NCI-H1694 treated with DMSO at 0.1 percent for 48 hours (cell line): ENCODE measurements at regions not wholly inside any gene's neighbourhood (a gene's known extent, or its start where the extent isn't known, plus 50 kb on each side); places are given as distances from the start of the nearest gene placed in this dataset.

ENCODE experiments used
- DNase-seq: peaks from one replicate; lab custom pipeline; 2025; lab: John Stamatoyannopoulos, UW

DNA sequence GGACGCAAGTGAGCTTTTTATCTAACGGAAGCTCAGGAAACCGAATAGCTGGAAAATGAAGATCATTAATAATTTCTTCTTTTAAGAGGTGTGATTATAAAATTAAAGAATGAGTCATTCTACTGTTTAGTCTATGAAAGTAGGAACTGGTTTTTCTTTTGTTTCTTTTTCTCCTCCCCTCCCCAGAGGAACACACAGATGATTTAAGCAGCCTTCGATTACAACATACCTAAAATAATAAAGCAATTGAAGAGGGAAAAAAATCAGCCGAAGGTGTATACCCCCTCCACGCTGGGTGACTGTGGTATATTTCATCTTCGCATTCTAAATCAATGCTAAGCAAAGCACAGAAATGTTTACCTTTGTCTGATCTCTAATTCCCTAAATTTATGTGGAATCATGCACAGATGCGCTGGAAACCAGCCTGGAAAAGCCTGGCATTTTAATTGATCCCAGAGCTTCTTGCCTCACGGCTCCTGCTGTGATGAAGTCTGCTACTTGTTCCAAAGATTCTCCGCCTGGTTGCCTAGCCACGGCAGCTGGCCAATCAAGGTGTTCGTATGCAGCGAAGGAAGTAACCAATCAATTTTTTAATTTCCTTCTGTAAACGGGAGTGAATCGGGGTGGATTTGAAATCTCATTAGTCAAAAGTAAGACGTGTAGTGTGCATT, 133.9 kb downstream of the FANCF start:
- DNase-seq, result peak; percentile 89

DNA sequence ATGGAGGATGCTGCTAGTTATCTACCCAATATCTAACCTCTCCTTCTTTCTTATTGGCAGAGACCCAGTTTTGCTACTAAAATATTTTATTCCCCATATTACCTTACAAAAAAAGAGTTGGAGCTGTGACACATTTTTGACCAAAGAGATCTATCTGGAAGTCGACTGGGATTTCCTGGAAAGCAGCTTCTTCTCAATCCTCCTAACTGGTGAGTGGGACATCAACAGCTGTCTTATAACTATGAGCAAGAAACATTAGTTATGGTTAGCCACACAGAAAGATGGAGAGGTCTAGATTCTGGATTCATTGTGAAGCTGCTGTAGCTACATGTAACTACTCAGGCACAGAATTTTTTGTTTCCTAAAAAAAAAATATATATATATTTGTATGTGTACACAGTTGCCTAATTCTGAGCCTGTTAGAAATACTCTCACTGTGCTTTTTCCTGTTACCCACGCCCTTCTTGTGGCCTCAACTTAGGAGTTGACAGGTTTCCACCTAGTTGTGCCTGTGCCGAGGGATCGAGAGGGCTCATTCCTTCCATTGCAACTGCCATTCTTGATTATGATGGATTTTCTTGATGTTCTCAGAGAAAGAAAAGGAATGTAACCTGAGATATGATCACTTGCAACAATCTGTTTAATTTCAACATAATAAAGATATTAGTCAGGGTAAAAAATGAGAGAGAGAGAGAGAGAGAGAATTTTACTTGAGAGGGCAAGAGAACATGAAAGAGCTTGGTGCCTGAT, 142.0 kb downstream of the SLC17A6 start:
- DNase-seq, result no peak

- DNase-seq, result no peak
Measured at GRCh38 chr11:22479208-22479607, 141.0 kb downstream of the SLC17A6 start.

DNA sequence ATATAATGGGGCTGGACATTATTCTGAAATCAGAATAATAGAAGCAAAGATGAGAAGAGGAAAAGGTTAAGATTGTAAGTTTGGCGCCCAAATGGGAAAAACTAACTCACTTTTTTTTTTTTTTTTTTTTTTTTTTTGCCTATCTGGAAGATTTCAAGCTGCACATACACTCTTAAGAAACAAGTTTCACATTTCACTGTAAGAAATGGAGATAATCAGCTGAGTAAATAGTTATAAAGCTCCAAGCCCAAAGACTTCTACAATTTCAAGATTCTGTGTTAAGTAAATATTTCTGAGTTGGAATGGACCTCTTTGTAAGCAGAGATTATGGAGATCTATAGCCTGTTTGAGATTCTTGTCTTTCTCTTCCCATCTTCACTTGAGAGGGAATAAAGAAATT, 140.0 kb downstream of the SLC17A6 start:
- no peak for DNase-seq

DNA sequence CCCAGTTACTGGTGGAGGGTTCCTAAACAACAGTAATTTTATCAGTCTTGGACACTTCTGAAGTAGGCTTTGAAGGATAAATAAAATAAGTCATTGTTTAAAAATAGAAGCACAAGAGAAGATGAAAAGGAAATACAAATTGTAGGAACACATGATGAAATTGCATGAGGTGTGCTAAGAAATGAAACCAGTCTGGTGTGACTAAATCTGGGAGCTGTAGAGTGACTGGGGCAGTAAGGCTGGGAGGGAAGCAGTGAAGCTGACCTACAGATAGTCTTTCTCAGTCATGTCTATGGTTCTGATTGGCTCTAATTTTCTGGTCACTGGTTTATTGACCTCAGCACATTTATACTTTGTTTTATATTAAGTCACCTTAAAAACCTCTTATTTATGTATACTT, 139.1 kb downstream of the SLC17A6 start:
- DNase-seq, result no peak

DNA sequence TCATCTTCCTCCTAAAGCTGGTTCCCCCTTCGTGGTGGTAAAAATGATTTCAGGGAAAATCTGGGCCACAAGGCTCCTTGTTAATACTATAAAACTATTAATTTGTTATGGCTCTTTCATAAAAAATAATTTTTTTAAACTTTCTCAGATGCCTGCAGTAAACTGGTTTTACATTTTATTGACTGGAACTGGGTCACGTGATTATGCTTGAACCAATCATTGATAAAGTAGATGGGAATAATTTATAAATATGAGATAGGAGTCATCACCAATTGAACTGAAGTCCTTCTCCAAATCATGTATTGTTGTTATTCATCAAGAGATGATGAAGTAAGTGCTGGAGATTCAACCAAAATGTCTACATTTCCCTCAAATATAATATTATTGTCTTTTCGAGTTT, 138.4 kb downstream of the SLC17A6 start:
- DNase-seq, result no peak

DNA sequence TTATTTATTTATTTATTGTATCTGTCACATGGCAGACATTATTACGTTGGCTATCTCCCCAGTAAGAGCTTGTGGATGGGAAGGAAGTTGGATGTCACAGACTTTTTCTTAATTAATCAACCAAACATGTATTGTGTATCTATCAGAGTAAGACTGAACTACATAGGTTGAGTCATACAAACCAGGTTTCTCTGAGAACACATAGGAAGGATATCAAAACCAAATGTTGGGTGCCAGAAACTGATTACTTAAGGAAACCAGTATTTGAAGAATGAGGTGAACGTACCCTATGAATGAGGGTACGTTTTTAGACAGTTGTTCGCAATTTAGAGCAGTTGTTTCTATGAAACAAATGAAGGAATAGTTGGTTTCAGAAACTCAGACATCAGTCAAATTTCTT, 136.4 kb downstream of the SLC17A6 start:
- DNase-seq, result no peak

DNA sequence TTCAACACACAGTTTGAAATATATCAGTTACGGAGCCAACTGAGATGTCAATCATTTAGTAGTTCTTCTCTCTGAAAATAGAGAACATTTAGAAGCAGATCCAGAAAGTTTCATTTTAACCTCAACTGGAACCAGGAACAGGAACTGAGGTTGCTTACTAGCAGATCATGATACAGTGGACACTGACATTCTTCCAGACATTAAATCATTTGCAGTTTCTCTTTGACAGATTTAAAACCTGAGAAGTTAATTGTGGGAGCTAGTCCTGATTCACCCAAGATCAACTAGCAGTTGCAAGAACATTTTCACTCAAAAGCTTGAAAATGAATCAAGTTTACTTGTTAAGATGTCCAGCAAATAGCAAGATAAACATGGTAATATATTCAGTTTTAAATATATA, 135.4 kb downstream of the SLC17A6 start:
- DNase-seq, result no peak

GRCh38 chr11:22472306-22472705, 134.1 kb downstream of the SLC17A6 start:
- no peak for DNase-seq

- DNase-seq, result peak; percentile 69
Measured at GRCh38 chr11:22471385-22471784, 133.2 kb downstream of the SLC17A6 start.

GRCh38 chr11:22467741-22468140, 129.6 kb downstream of the SLC17A6 start:
- DNase-seq, result no peak

- DNase-seq, result no peak
Measured at GRCh38 chr11:22467248-22467647, 129.1 kb downstream of the SLC17A6 start.

DNA sequence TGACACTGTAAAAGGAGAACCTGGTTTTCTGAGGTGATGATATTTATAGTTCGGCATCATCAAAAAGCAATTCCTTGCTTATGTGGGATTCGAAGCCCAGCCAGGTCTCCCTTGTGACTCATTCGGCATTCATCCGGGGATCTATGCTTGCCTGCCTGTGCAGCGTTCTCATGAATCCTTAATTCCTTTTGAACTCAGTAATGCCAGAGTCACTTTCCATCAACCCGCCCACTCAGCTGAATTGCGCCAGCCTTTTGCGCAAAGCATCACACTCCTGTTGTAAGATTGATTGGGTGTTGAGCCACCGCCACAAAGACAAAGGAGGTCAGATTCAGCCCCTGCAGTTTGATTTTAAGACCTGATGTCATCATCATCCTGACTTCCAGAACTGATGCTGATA, 128.6 kb downstream of the SLC17A6 start:
- DNase-seq, result no peak

DNA sequence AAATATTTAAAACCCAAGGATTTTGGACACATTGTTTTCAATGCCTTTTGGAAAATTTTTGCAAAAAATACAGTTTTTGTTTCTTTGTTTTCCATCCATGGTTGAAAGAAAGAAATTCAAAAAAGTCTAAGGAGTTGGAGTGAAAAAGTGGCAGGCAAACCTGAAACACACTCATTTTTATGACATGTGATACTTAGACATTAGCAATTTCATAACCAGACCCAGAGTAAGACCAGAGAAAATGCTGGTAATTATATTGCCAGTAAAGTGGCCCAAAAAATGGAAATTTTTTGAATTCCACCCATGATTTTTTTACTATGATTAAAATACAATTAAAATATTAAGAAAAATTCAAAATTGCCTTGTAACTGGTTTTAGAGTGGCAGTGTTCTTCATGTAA, 128.2 kb downstream of the SLC17A6 start:
- DNase-seq, result no peak

- no peak for DNase-seq
Measured at GRCh38 chr11:22465620-22466019, 127.4 kb downstream of the SLC17A6 start.

- no peak for DNase-seq
Measured at GRCh38 chr11:22461626-22462025, 123.4 kb downstream of the SLC17A6 start.

GRCh38 chr11:22460181-22460580, 122.0 kb downstream of the SLC17A6 start:
- DNase-seq, result no peak

GRCh38 chr11:22459048-22459447, 120.9 kb downstream of the SLC17A6 start:
- DNase-seq, result no peak

DNA sequence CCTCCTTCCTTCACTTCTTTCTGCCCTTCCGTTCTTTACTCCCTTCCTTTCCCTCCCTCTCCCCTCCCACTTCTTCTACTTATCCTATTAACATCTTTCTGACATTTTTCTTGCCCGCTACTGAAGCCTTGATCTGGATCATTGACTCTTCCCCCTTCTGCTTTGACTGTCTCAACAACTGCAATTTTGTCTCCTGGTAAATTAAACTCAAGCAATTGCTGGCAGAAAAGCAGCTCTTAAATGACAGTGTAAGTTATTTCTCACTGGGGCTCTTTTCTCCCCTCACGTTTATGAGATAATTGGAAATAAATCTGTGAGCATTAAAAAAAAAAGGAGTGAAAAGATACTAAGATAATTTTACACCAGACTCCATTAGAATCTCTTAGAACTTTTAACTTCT, 120.0 kb downstream of the SLC17A6 start:
- DNase-seq, result no peak

- DNase-seq, result no peak
Measured at GRCh38 chr11:22456993-22457762, 119.0 kb downstream of the SLC17A6 start.

- no peak for DNase-seq
Measured at GRCh38 chr11:22454461-22455090, 116.4 kb downstream of the SLC17A6 start.

- DNase-seq, result no peak
Measured at GRCh38 chr11:22449441-22449840, 111.3 kb downstream of the SLC17A6 start.

GRCh38 chr11:22444076-22444475, 105.9 kb downstream of the SLC17A6 start:
- DNase-seq, result no peak
